ENCODE measurements at regions not wholly inside any gene's neighbourhood (a gene's known extent, or its start where the extent isn't known, plus 50 kb on each side); places are given as distances from the start of the nearest gene placed in this dataset.

- intact Hi-C loops (cut with micrococcal nuclease), result no loop called here
Observed at GRCh38 chr4:173930329-173930967, 353.0 kb downstream of the FBXO8 start.

- intact Hi-C loops (cut with micrococcal nuclease), result no loop called here
Observed at GRCh38 chr4:173929921-173930320, 353.5 kb downstream of the FBXO8 start.

GRCh38 chr4:173924561-173924960 lies 358.9 kb downstream of the FBXO8 start:
- intact Hi-C loops (cut with micrococcal nuclease), result no loop called here

GRCh38 chr4:173919861-173920260 lies 363.6 kb downstream of the FBXO8 start:
- intact Hi-C loops (cut with micrococcal nuclease), result no loop called here

- intact Hi-C loops (cut with micrococcal nuclease), result no loop called here
Observed at GRCh38 chr4:173919196-173919595, 364.3 kb downstream of the FBXO8 start.

GRCh38 chr4:173917255-173917960 lies 366.1 kb downstream of the FBXO8 start:
- intact Hi-C loops (cut with micrococcal nuclease), result no loop called here

GRCh38 chr4:173913496-173913895 lies 370.0 kb downstream of the FBXO8 start:
- intact Hi-C loops (cut with micrococcal nuclease), result no loop called here

GRCh38 chr4:173912384-173912783 lies 371.1 kb downstream of the FBXO8 start:
- intact Hi-C loops (cut with micrococcal nuclease), result no loop called here

GRCh38 chr4:173910891-173911290 lies 372.6 kb downstream of the FBXO8 start:
- intact Hi-C loops (cut with micrococcal nuclease), result no loop called here

- intact Hi-C loops (cut with micrococcal nuclease), result no loop called here
Observed at GRCh38 chr4:173909294-173909693, 374.2 kb downstream of the FBXO8 start.

- intact Hi-C loops (cut with micrococcal nuclease), result no loop called here
Observed at GRCh38 chr4:173899813-173900212, 369.8 kb upstream of the HAND2 start.

GRCh38 chr4:173891072-173891471 lies 361.0 kb upstream of the HAND2 start:
- intact Hi-C loops (cut with micrococcal nuclease), result no loop called here

GRCh38 chr4:173883821-173884220 lies 353.8 kb upstream of the HAND2 start:
- intact Hi-C loops (cut with micrococcal nuclease), result no loop called here

GRCh38 chr4:173880897-173881296 lies 350.9 kb upstream of the HAND2 start:
- intact Hi-C loops (cut with micrococcal nuclease), result no loop called here

GRCh38 chr4:173879509-173879908 lies 349.5 kb upstream of the HAND2 start:
- intact Hi-C loops (cut with micrococcal nuclease), result no loop called here

- intact Hi-C loops (cut with micrococcal nuclease), result no loop called here
Observed at GRCh38 chr4:173878701-173879100, 348.7 kb upstream of the HAND2 start.

GRCh38 chr4:173871643-173872042 lies 341.6 kb upstream of the HAND2 start:
- intact Hi-C loops (cut with micrococcal nuclease), result no loop called here

- intact Hi-C loops (cut with micrococcal nuclease), result no loop called here
Observed at GRCh38 chr4:173866322-173867026, 336.4 kb upstream of the HAND2 start.

GRCh38 chr4:173862754-173863153 lies 332.7 kb upstream of the HAND2 start:
- intact Hi-C loops (cut with micrococcal nuclease), result no loop called here

GRCh38 chr4:173860094-173860493 lies 330.1 kb upstream of the HAND2 start:
- intact Hi-C loops (cut with micrococcal nuclease), result no loop called here

- intact Hi-C loops (cut with micrococcal nuclease), result no loop called here
Observed at GRCh38 chr4:173859091-173859713, 329.2 kb upstream of the HAND2 start.

- intact Hi-C loops (cut with micrococcal nuclease), result no loop called here
Observed at GRCh38 chr4:173858471-173858870, 328.4 kb upstream of the HAND2 start.
